H1 (cell line): ENCODE measurements at regions not wholly inside any gene's neighbourhood (a gene's known extent, or its start where the extent isn't known, plus 50 kb on each side); places are given as distances from the start of the nearest gene placed in this dataset.

Experiments used
- CHD2 ChIP-seq: IDR thresholded peaks from 2 replicates; pipeline ENCODE4 v1.6.1; 2012; ENCODE audit warnings: low read length, improper control_type of control experiment
- EP300 ChIP-seq, 2 experiments: IDR thresholded peaks; 1 replicate in 1 of 2; 2 replicates in 1 of 2; pipeline ENCODE4 v1.6.1; 2011 to 2012; ENCODE audit warnings: low read depth in 2 of 2, low read length in 2 of 2, mild to moderate bottlenecking in 2 of 2, borderline replicate concordance in 1 of 2, inconsistent platforms in 1 of 2, moderate library complexity in 1 of 2
- GABPA ChIP-seq: IDR thresholded peaks from 2 replicates; pipeline ENCODE4 v1.6.1; 2011; ENCODE audit warnings: mild to moderate bottlenecking, low read length, moderate library complexity, borderline replicate concordance; ENCODE audit not compliant: insufficient read depth
- NANOG ChIP-seq: IDR thresholded peaks from 2 replicates; pipeline ENCODE4 v1.6.1; 2011; ENCODE audit warnings: low read length, low read depth, mild to moderate bottlenecking, inconsistent platforms; ENCODE audit not compliant: insufficient read depth, poor library complexity, severe bottlenecking
- POLR2A ChIP-seq, 2 experiments: IDR thresholded peaks; 1 replicate in 1 of 2; 2 replicates in 1 of 2; pipeline ENCODE4 v1.6.1; 2011; ENCODE audit warnings: low read depth in 2 of 2, low read length in 2 of 2, mild to moderate bottlenecking in 2 of 2; ENCODE audit errors: control extremely low read depth in 1 of 2
- POLR2AphosphoS5 ChIP-seq: IDR thresholded peaks from 2 replicates; pipeline ENCODE4 v1.6.1; 2011; ENCODE audit warnings: low read depth, low read length
- RAD21 ChIP-seq, 2 experiments: IDR thresholded peaks in 1 of 2; conservative IDR thresholded peaks in 1 of 2; 2 replicates each; pipeline ENCODE4 v1.6.1; 2011; ENCODE audit warnings: low read depth in 2 of 2, low read length in 2 of 2, improper control_type of control experiment in 1 of 2, inconsistent platforms in 1 of 2, mild to moderate bottlenecking in 1 of 2, moderate library complexity in 1 of 2
- RXRA ChIP-seq: IDR thresholded peaks from 2 replicates; pipeline ENCODE4 v1.6.1; 2011; ENCODE audit warnings: low read depth, mild to moderate bottlenecking, low read length, moderate library complexity; ENCODE audit not compliant: insufficient read depth
- TAF1 ChIP-seq: IDR thresholded peaks from 2 replicates; pipeline ENCODE4 v1.6.1; 2011; ENCODE audit warnings: mild to moderate bottlenecking, low read depth, low read length
- TEAD4 ChIP-seq: IDR thresholded peaks from 2 replicates; pipeline ENCODE4 v1.6.1; 2012; ENCODE audit warnings: low read depth, low read length, inconsistent platforms, mixed read lengths
- TF ChIP-seq, protein P1 (sequence below), 3 experiments: IDR thresholded peaks; 1 replicate in 2 of 3; 2 replicates in 1 of 3; pipeline versions ENCODE4 v1.5.1 to v1.6.1; 2011; ENCODE audit warnings: low read length in 3 of 3, mild to moderate bottlenecking in 3 of 3, inconsistent platforms in 2 of 3, low read depth in 1 of 3, moderate library complexity in 1 of 3; ENCODE audit not compliant: insufficient read depth in 1 of 3; ENCODE audit errors: control extremely low read depth in 1 of 3
- TF ChIP-seq, protein P2 (sequence below): IDR thresholded peaks from 2 replicates; pipeline ENCODE4 v1.6.1; 2011; ENCODE audit warnings: low read depth, mild to moderate bottlenecking, low read length; ENCODE audit not compliant: insufficient read depth

DNA sequence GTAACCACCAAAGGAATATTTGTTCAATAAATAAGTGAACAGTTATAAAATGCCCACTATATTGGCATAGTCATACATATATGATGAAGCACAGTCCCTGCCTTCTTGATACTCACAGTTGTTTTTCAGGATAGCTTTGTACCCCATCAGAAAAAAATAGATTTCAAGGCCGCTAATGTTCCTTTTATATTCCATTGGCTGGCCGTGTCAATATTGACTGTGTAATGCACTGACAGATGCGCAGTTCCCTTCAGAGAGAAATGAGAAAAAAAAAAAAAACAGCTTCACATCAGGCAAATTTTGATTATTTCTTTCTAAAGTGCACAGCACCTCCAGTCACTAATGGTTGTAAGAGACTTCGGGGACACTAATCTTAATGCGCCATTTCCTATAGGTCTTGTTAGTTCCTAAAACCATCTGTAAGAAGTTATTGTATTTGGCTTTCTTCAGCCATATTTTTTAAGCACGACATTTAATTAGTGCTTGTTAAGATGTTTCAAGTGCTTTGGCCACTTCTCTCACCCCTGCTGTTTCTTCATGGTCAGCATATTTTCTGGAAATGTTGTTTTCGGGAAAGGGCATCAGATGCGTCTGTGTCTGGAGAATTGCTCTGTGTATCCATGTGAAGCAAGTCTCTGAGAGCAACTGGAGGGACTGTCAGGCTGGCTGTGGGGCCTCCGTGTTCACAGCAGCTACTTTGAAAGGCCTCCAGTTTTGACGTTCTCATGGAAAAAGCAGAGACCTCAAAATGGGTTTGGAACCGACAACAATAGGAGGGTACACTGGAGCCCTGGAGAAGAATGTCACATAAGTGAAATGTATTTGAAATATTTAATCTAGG, 378.3 kb downstream of the MTX2 start:
- TF ChIP-seq, protein P1, sequence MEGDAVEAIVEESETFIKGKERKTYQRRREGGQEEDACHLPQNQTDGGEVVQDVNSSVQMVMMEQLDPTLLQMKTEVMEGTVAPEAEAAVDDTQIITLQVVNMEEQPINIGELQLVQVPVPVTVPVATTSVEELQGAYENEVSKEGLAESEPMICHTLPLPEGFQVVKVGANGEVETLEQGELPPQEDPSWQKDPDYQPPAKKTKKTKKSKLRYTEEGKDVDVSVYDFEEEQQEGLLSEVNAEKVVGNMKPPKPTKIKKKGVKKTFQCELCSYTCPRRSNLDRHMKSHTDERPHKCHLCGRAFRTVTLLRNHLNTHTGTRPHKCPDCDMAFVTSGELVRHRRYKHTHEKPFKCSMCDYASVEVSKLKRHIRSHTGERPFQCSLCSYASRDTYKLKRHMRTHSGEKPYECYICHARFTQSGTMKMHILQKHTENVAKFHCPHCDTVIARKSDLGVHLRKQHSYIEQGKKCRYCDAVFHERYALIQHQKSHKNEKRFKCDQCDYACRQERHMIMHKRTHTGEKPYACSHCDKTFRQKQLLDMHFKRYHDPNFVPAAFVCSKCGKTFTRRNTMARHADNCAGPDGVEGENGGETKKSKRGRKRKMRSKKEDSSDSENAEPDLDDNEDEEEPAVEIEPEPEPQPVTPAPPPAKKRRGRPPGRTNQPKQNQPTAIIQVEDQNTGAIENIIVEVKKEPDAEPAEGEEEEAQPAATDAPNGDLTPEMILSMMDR (IDR thresholded peaks at IDR 0.05; ENCODE audit: control extremely low read depth in 1 of 3, insufficient read depth in 1 of 3, low read depth in 1 of 3, low read length in 3 of 3) = no peak
- TF ChIP-seq RAD21 (IDR thresholded peaks at IDR 0.05 in 1 of 2, conservative IDR thresholded peaks at IDR 0.05 in 1 of 2; ENCODE audit: low read depth in 2 of 2, low read length in 2 of 2) = no peak
- TF ChIP-seq POLR2A (IDR thresholded peaks at IDR 0.05; ENCODE audit: control extremely low read depth in 1 of 2, low read depth in 2 of 2, low read length in 2 of 2) = no peak
- no peak for TF ChIP-seq TEAD4
- TF ChIP-seq RXRA = no peak
- no peak for TF ChIP-seq GABPA
- no peak for TF ChIP-seq POLR2AphosphoS5
- TF ChIP-seq CHD2 = no peak
- TF ChIP-seq EP300 (IDR thresholded peaks at IDR 0.05; ENCODE audit: borderline replicate concordance in 1 of 2, low read depth in 2 of 2, low read length in 2 of 2) = no peak
- TF ChIP-seq, protein P2, sequence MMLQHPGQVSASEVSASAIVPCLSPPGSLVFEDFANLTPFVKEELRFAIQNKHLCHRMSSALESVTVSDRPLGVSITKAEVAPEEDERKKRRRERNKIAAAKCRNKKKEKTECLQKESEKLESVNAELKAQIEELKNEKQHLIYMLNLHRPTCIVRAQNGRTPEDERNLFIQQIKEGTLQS = no peak
- no peak for TF ChIP-seq NANOG
- no peak for TF ChIP-seq TAF1
